ENCODE measurements at regions not wholly inside any gene's neighbourhood (a gene's known extent, or its start where the extent isn't known, plus 50 kb on each side); places are given as distances from the start of the nearest gene placed in this dataset.

DNA sequence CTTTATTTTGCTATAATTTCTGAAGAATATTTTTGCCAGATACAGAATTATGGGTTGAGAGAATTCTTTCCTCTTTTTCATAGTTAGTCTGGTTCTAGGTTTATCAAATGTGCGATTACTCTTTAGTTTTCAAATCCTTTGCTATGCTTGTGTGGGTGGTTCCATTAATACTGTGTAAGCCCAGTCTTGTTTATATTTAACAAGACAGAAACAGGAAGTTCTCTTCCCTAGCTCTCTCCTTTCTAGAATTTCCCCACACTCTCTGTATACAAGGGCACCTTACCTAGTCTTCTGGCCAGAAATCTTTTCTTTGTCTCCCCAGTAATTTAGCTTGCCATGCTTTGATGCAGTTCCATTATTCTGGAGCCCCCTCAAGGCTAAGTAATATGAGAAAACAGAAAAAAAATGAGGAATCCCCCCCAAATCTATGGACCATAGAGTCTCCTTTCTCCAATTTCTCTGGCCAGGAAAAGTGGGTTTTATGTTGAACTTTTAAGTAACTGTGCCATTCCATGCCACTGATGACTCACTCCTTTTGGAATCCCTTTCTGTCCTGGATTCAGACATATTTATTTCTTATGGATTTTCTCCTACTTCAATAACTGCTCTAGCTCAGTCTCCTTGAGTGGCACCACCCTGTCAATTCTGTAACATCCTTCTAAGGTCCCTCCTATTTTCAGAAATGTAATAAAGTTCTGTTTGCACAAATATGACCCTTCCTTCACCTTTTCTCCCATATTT, 1714.1 kb downstream of the EFNA5 start:
- FAIRE-seq = no peak

DNA sequence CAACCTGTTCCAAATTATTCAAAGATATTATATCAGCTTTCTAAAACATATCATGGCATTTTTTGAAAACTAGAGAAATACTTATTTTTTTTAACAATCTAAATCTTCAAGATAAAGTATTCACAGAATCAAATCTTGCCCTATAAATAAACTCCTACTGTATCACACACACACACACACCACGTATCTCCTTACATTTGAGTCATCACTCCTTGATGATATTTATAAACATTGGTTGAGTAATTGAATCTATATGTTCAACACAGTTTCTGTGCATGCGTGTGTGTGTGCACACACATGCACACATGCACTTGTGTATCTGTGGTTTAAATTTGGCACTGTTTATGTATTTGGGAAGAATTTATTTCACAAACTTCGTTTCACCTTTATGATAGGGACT, 1716.4 kb downstream of the EFNA5 start:
- no peak for FAIRE-seq

DNA sequence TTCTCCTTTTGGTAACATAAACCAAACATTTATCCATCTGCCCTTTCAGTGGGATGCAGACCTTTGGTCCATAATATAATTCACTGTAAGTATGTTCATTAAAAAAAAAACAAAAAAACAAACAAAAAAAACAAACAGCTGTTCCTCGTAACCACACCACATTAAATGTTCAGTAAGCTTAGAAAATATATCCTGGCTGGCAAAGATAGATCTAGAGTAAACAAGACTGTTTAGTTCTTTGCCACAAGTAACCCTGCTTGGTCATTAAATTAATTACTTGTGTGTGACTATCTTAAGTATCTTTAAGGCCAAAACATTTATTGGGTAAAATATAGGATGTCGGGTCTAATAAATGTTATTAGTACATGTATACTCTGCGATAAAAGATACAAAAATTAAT, 1717.1 kb downstream of the EFNA5 start:
- peak; percentile 17 for FAIRE-seq

DNA sequence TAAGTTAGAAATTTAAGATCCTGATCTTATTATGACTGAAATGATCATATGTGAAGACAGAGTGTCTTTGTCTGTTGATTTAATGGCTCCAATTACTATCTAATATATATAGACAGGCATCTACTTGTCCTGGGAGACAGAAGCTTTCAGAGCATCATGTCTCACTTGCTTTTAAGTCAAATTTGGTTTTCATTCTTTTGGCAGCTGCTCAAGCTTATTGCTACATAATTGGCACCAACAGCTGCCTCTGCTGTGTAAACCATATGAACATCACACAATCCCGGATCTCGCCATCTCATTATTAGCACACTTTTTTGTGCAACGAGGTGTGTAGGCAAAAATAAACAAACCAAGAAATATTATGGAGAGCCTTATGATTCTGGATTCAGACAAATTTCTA, 1717.9 kb downstream of the EFNA5 start:
- FAIRE-seq = no peak

DNA sequence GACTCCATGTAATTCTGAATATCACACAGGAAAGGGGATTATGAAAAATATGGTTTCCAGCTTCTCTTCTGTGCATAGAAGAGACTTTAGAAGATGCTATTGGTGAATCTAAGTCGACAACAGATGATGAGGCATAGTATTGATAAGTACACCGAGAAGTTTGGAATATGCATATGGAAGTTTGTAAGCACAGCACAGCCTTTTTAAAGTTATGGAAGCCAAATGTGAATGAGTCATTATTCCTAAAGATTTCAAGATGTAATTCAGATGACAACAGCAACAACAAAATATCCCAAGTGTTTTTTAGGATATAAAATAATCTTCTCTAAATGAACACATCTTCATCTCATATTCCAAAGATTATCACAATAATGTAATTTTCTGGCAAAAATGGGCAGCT, 1723.3 kb downstream of the EFNA5 start:
- FAIRE-seq = no peak

DNA sequence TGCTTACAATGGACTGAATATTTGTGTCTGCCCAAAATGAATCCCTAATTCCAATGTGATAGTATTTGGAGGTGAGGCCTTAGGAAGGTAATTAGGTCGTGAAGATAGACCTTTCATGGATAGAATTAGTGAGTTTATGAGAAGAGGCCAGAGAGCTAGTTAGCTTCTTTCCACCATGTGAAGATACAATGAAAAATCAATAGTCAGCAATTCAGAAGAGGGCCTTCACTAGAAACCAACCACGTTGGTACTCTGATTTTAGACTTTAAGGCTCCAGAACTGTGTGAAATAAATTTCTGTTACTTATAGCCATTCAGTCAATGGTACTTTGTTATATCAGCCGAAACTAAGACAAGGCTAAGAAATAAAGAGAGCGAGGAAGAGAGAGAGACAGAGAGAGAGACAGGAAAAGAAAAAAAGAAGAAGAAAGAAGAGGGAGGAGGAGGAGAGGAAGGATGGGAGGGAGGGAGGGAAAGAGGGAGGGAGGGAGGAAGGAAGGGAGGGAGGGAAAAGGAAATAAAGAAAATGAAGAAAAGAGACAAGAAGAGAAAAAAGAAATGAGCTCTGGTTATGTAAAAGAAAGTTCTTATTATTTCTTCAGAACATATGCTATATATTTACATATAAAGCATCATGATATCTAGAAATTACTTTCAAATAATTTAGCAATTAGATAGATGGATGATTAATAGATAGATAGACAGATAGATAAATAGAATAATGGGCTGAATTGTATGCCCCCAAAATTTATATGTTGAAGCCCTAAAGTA, 1725.3 kb downstream of the EFNA5 start:
- no peak for FAIRE-seq

DNA sequence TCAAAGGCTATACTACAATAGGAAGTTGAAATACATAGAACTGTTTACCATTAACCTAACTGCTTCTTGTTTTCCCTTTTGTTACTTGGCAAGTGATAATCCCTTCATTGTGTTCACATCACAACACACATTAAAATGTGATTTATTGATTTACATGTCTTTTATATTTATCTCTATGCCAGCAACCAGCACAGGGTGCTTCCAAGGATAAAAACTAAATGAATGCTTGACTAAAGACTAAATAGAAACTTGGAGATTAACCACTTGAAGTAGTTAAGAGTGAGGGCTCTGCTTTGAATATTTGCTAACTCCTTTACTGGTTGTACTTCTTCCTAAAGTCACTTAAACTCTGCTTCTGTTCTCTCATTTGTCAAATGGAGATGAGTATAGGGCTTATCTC, 1730.6 kb downstream of the EFNA5 start:
- no peak for FAIRE-seq

DNA sequence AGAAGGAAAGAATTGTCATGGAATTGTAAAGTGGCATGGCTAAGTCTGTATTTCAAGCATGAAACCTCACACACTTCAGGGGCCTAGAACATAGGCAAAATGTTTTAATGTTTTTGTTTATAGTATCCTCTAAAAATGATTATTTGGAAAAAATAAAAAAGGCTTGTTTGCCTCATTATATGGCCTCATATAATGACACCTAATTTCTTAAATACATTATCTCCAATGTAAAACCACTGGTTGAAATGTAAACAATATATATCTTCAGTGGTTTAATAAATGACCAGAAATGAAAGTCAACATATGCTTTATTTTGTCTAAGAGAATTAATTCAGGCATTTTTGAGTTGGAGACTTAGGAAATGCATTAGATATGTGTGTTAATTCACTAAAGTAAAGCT, 1736.6 kb downstream of the EFNA5 start:
- no peak for FAIRE-seq

DNA sequence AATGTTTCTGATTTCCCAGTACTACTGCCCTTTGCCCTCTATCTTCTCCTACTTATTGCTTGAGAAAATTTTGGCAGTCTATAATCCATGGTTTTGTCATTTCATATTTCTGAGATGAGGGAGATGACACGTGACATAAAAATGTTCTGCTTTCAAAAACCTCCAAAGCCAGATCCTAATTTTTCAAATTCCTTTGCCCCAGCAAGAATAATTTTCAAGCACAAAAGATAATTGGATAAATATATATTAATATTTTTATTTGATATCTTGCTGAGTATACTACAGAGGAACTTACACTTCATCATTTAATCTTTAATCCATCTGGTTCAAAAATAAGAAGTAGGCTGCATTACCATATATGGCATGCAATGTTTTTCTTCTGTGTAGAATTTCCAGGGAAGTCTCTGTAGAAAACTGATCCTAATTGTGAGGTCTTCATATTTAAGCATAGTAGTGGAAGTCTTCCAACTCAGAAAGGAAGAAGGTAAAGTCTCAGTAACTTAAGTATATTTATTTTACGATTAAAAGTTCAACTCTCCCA, 1738.8 kb downstream of the EFNA5 start:
- FAIRE-seq = no peak

DNA sequence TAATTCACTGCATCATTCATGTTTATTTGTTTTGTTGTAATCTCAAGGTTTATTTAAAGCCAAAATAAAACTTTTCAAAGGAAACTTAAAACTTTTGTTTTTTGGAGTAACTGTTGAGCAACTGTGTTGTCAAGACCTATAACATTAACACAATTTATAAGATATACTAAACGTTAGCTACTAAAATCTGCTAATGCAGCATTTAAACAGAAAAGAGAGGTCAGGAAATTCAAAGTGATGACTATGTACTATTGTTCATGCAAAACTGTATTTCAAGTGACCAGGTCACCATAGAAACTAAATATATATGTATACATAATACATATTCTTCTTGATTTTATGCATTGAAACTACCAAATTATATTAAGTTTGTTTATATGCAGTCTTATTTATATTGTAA, 1740.9 kb downstream of the EFNA5 start:
- no peak for FAIRE-seq

DNA sequence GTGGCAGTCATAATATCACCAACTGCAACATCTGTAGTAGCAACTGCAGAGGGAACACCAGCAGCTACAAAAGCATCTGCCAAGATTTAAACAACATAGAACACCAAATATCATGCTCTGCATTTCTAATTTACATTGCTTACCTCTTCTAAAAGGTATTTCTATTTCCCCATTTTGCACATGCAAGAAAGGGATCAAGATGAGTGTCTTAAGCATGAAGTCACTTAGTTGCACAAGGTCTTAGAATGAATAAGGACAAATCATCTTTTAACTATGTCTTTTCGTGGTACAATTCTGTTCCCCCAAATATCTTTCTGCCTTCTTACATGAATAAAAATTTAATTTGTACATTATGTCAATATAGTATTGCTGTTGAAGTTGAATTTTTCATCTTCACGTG, 1746.4 kb downstream of the EFNA5 start:
- FAIRE-seq = no peak

DNA sequence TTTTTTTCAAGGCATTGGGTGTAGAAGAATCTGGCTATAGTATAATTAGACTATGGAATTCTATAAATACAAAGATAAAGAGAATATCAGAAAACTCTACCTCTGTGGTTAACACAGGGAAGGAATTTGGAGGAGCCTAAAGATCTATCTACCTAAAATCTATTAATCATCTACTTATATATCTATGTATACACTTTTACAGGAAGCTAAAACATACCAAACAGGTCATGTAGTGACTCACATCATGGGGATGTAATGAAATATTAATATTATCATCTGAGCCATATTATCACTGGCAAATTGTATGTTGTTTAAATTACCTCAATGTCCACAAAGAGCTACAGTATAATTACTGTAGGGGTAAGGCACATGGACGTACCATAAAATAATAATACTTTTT, 1748.2 kb downstream of the EFNA5 start:
- no peak for FAIRE-seq

DNA sequence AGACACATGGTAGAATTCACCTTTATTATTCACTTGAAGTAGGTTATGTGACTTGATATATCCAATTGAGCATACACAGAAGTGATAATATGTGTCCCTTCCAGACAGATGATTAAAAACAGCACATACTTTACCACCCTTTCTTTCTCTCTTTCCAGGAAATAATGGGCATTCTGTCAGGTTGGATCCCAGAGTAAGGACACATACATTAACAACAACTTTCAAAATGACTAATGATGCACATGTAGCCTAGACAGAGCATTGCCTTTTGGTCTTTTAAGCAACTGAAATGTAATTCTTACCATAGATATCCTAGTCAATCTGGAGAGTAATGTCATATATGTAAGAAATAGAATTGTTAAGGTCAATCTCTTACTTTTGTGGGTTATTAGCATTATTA, 1748.7 kb downstream of the EFNA5 start:
- FAIRE-seq = no peak

DNA sequence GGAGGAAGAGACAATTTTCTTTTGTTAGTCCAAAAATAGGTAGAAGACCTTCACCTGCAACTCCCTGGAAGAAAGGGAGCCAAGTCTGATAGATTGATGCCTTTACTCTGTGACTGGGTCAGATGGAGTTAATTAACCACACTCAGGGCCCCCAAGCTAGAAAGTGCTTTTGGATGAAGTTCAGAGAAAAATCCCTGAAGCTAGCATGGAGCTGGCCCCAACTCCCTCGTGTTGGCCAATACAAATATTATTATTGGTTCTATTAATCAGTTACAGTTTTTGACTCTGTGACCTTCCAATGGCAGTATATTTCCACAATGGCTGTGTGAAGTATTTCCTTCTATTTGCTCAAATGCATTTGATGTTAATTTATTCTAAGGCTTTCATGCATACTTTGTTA, 1753.5 kb downstream of the EFNA5 start:
- no peak for FAIRE-seq

DNA sequence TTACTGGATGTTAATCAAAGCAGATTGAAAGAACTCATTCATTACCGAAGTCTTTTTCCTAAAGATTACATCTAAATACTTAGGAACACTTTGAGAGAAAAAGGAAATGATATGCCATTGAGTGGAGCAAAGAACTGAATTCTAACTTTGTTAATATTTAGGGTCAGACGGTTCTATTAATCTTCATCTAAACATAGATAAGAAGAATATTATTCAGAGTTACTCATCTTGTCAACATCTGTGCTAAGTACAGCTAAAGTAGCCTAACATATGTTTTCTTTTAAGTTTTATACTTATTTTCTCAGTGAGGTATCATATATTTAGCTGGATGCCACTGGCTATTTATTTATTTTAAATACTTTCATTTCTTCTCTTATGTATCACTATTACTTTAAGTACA, 1763.7 kb downstream of the EFNA5 start:
- FAIRE-seq = peak; percentile 17

DNA sequence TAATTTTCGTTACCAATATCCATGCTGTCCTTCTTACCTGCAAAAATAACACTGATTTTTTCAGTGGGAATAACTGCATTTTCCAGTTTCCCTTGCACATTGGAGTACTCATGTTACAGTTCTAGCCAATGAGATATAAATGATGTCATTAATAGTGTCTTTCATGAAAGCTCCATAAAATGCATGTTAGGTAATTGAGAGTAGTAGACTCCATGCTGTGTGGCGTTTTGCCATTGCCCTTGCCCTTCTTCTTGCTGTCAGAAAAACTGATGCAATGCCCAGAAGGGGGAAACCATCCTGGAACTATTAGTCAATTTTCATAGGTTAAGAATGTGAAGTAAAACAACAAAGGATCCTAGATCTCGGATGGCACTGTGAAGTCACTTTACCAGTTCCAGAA, 1765.3 kb downstream of the EFNA5 start:
- no peak for FAIRE-seq

DNA sequence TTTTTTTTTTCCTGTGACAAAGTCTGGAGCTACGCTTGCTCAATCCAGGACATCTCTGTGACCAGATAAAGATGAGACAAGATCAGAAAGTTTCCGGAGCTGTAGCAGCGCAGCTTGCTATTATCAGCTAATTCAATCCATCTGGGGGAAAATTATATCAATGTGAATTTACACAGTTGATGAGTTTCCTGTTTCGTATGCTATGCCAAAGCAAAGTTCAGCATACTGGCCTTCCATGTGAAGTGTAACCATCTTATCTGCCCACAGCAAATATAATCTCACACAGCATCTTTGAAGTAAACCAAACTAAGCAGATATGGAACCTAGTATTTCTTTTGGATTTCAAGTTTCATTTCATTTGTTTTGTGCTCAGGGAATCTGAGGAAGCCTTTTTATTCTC, 1767.7 kb downstream of the EFNA5 start:
- FAIRE-seq = no peak

DNA sequence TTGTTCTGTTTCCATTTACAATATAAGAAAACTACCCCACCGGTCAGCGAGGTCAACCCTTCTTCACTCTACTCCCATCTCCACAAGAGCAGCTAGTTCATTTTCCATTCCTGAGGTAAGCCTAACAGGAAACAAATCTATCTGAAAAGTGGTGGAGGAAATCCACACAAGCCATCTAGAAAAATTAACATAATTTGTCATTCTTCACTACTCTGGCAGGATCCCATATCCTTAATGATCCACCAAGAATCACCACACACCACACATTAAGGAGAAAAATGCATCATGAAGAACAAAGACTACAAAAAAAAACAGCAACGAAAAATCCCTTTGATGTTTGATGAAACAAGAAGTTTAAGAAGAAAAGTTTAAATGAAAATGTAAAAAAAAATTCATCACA, 1771.0 kb downstream of the EFNA5 start:
- no peak for FAIRE-seq

DNA sequence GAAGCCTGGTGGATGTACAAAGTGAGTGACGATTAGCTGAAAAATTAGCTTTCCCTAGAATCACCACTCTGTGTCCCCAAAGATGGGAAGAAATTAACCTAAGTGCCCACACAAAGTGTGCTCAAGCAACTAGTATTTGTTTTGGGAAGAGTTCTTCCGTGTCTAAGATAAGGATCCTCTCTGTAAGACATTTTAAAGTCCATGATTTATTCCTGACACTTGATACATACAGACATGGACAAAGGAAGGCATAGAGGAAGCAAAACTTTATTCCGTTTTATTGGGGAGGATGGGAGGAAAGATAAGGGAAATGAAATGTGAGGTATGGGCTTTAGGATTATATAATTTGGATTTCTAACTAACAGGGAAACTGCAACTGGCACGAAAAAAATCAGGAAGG, 1772.6 kb downstream of the EFNA5 start:
- no peak for FAIRE-seq

DNA sequence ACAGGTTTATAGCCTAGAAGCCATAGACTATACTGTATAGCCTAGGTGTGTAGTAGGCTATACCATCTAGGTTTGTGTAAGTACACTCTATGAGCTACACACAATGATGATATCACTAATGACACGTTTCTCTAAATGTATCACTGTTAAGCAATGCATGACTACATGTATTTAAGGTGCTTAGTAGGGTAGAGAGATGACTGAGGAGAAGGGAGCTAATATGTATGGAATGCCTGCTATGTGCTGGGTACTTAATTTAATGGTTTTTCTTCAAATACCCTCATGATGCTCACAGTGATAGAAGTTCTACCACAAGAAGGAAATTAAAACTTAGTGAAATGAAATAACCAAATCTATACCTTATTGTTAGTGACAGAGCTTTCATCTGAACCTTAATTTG, 1785.5 kb downstream of the EFNA5 start:
- FAIRE-seq = no peak

DNA sequence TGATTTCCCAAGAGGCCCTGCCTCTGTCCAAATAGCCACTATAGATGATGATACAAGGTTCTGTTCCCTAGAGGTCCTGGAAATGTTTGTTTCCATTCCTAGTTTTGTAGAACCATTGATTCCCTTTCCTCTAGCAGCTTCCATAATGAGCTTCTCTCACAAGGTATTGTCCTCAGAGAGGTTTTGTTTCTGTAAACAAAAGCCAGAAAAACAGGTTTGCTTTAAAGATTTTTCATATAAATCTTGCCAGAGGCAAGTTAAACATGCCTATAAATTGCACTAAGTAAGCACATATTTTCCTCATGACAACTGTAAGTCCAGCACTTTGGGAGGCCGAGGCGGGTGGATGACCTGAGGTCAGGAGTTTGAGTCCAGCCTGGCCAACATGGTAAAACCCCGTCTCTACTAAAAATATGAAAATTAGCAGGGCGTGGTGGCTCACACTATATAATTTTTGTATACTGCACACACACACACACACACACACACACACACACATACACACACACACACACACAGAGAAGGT, 1787.7 kb downstream of the EFNA5 start:
- FAIRE-seq = no peak

DNA sequence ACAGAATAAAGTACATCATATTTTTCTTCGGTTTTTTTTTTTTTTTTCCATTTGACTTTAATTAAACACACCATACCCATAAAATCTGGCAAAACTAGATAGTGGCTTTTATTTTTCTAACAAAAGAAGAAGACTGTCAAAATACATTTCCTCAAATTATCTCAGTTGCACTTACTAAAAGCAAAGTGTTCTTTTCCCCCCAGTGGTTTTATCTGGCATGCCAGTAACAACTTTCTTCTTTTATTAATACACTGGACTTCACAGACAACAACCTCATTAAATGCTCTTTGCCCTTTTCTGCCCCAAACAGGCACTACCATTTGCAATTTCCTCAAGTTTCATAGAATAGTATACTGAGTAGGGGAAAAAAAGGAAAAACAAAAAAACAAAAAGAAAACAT, 1792.3 kb downstream of the EFNA5 start:
- FAIRE-seq = no peak

DNA sequence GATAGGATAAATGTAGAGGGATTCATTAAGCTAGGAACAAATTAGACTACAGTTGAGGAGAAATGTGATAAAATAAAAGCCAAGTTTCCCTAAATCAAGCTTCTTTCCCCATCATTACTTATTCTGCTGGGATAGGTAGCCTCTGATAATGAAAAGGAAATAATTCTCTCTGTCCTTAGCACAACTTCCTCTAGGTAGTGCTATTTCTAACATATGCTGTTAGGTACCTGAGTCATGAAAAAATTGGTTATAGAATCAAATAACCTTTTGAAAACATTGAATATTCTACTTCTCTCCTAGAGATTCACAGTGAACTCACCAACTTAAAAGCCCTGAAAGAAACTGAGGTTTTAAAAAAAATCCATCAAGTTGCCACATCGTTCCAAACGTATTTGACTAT, 1793.1 kb downstream of the EFNA5 start:
- FAIRE-seq = no peak

DNA sequence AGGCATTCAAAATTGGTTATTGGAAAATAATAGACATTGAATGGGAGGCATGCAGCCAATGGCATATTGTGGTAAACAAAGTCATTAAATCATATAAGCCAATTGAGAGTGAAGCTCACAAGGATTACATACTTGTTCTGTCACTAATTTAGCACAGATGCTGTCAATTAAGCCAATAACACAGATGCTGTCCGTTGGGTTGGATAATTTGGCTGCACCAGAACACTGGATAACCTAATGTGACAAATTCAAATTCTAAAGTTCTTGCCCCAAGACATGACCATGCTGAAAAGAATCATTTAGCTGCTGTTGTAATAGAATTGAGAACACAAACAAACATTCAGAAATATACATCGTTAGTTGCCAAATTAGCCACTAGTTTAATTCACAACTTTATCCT, 1796.4 kb downstream of the EFNA5 start:
- no peak for FAIRE-seq

Data from G401.6 (cell line).